Karpas-422 (cell line): ENCODE measurements at regions not wholly inside any gene's neighbourhood (a gene's known extent, or its start where the extent isn't known, plus 50 kb on each side); places are given as distances from the start of the nearest gene placed in this dataset.

Source experiments
- DNase-seq: peaks from one replicate; pipeline ENCODE4 v3.0.0-alpha.2; 2015
- H2AFZ ChIP-seq: fragments of 200-600 bp; sonication (generic); 2 replicates; pipeline ENCODE4 v1.6.1; 2014; ENCODE audit warnings: antibody characterized with exemption, low read length, mixed read lengths
- H3K27ac ChIP-seq: fragments of 200-600 bp; sonication (generic); 2 replicates; pipeline ENCODE4 v1.5.1; 2014; ENCODE audit warnings: mild to moderate bottlenecking, low read length, moderate library complexity
- H3K27me3 ChIP-seq: fragments of 200-600 bp; sonication (generic); 2 replicates; pipeline ENCODE4 v1.6.1; 2014; ENCODE audit warnings: low read length, mixed read lengths
- H3K36me3 ChIP-seq: fragments of 200-600 bp; sonication (generic); 2 replicates; pipeline ENCODE4 v1.6.1; 2014; ENCODE audit warnings: low read length, mixed read lengths; ENCODE audit not compliant: insufficient read depth
- H3K4me1 ChIP-seq: fragments of 200-600 bp; sonication (generic); 2 replicates; pipeline ENCODE4 v1.6.1; 2014; ENCODE audit warnings: mild to moderate bottlenecking, low read length, mixed read lengths
- H3K4me2 ChIP-seq: fragments of 200-600 bp; sonication (generic); 2 replicates; pipeline ENCODE4 v1.6.1; 2014; ENCODE audit warnings: low read length, low read depth, mild to moderate bottlenecking; ENCODE audit not compliant: poor library complexity, severe bottlenecking
- H3K4me3 ChIP-seq: fragments of 200-600 bp; sonication (generic); 2 replicates; pipeline ENCODE4 v1.5.1; 2014; ENCODE audit warnings: mild to moderate bottlenecking, antibody characterized with exemption, low read length, mixed read lengths
- H3K79me2 ChIP-seq: fragments of 200-600 bp; sonication (generic); 2 replicates; pipeline ENCODE4 v1.6.1; 2014; ENCODE audit warnings: mild to moderate bottlenecking, low read length, mixed read lengths
- H3K9ac ChIP-seq: fragments of 200-600 bp; sonication (generic); 2 replicates; pipeline ENCODE4 v1.6.0; 2014; ENCODE audit warnings: low read length
- H3K9me2 ChIP-seq: fragments of 200-600 bp; sonication (generic), shearing (Covaris generic); replicated peaks from 2 replicates; pipeline ENCODE4 v1.6.0; 2014; ENCODE audit warnings: mild to moderate bottlenecking, low read length, moderate library complexity; ENCODE audit not compliant: insufficient read depth
- H3K9me3 ChIP-seq: fragments of 300-700, 200-600 bp; sonication (generic); 2 replicates; pipeline ENCODE4 v1.6.1; 2014; ENCODE audit warnings: low read length, mixed read lengths
- H4K20me1 ChIP-seq: fragments of 200-600 bp; sonication (generic); 2 replicates; pipeline ENCODE4 v1.6.1; 2014; ENCODE audit warnings: mild to moderate bottlenecking, antibody characterized with exemption, low read length, low read depth; ENCODE audit not compliant: insufficient read depth

GRCh38 chr17:77654850-77655249 lies 303.7 kb upstream of the TNRC6C start:
- Histone ChIP-seq H3K27me3 (no peaks in the 10 kb centered on the region), H3K9me2 (no peaks in the 10 kb centered on the region), H3K27ac (no peak overlapping the region), H3K9me3 (no peaks in the 10 kb centered on the region), H3K4me2 (no peak overlapping the region), H4K20me1 (no peaks in the 10 kb centered on the region), H2AFZ (no peak overlapping the region), H3K4me3 (no peak overlapping the region), H3K9ac (no peak overlapping the region), H3K36me3 (no peaks in the 10 kb centered on the region), H3K4me1 (no peaks in the 10 kb centered on the region), H3K79me2 (no peaks in the 10 kb centered on the region)
- no peak for DNase-seq

DNA sequence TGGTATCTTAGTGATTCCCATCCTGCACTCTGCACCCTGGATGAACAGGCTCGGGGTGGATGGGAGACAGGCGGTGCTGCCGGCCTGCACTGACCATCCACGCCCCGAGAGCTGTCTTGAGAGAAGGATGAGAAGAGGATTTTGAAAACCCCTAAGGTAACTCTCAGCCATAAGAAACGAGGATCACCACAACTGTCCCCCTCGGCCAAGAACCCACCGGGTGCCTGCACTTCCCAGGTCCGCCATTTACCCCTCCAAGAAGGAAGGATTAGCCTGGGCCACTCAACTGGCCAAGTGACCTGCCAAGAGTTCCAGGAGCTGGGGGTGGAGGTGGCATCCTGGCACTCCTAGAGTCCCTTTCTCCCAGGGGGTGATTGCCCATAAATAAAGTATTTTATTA lies 302.4 kb upstream of the TNRC6C start:
- Histone ChIP-seq H3K9me3 (no peaks in the 10 kb centered on the region), H3K9ac (no peak overlapping the region), H3K27ac (no peak overlapping the region), H3K9me2 (no peaks in the 10 kb centered on the region), H3K79me2 (no peaks in the 10 kb centered on the region), H3K4me2 (no peak overlapping the region), H3K4me3 (no peak overlapping the region), H3K27me3 (no peaks in the 10 kb centered on the region), H3K4me1 (no peaks in the 10 kb centered on the region), H2AFZ (no peak overlapping the region), H3K36me3 (no peaks in the 10 kb centered on the region), H4K20me1 (no peaks in the 10 kb centered on the region)
- DNase-seq: no peak

GRCh38 chr17:77657839-77658238 lies 300.7 kb upstream of the TNRC6C start:
- Histone ChIP-seq H3K9me2 (no peaks in the 10 kb centered on the region), H3K9me3 (no peaks in the 10 kb centered on the region), H3K79me2 (no peaks in the 10 kb centered on the region), H4K20me1 (no peaks in the 10 kb centered on the region), H3K4me1 (no peaks in the 10 kb centered on the region), H3K27me3 (no peaks in the 10 kb centered on the region), H3K9ac (no peak overlapping the region), H3K4me2 (no peak overlapping the region), H3K27ac (no peak overlapping the region), H3K36me3 (no peaks in the 10 kb centered on the region), H3K4me3 (no peak overlapping the region), H2AFZ (no peak overlapping the region)
- no peak for DNase-seq

- Histone ChIP-seq H3K79me2 (no peaks in the 10 kb centered on the region), H3K36me3 (no peaks in the 10 kb centered on the region), H2AFZ (no peak overlapping the region), H3K4me2 (no peak overlapping the region), H3K27me3 (no peaks in the 10 kb centered on the region), H3K4me1 (no peaks in the 10 kb centered on the region), H3K27ac (no peak overlapping the region), H3K9me3 (no peaks in the 10 kb centered on the region), H3K9ac (no peak overlapping the region), H3K4me3 (no peak overlapping the region), H4K20me1 (no peaks in the 10 kb centered on the region), H3K9me2 (no peaks in the 10 kb centered on the region)
- DNase-seq: no peak
Observed at GRCh38 chr17:77660524-77660923, 298.0 kb upstream of the TNRC6C start.

DNA sequence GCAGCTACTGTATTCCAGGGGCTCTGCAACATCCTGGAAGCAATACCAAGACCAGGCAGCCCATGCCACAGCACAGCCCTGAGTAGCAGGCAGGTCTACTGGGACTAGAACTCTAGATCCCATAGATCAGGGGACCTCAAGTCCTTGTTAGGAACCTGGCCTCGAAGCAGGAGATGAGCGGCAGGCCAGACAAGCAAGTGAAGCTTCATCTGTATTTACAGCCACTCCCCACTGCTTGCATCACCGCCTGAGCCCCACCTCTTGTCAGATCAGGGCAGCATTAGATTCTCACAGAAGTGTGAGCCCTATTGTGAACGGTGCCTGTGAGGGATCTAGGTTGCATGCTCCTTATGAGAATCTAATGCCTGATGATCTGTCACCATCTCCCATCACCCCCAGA lies 295.7 kb upstream of the TNRC6C start:
- Histone ChIP-seq H3K9ac (no peak overlapping the region), H3K79me2 (no peaks in the 10 kb centered on the region), H3K36me3 (no peaks in the 10 kb centered on the region), H3K27ac (no peak overlapping the region), H4K20me1 (no peaks in the 10 kb centered on the region), H3K4me3 (no peak overlapping the region), H3K4me1 (peaks cover 8% of the 10 kb centered on the region), H3K27me3 (no peaks in the 10 kb centered on the region), H2AFZ (no peak overlapping the region), H3K9me3 (no peaks in the 10 kb centered on the region), H3K4me2 (no peak overlapping the region), H3K9me2 (no peaks in the 10 kb centered on the region)
- peak; percentile 45 for DNase-seq

- H3K9ac ChIP-seq: no peak overlapping the region
- no peaks in the 10 kb centered on the region for H3K9me3 ChIP-seq
- no peaks in the 10 kb centered on the region for H3K9me2 ChIP-seq
- no peak overlapping the region for H3K27ac ChIP-seq
- no peak overlapping the region for H3K4me2 ChIP-seq
- H3K79me2 ChIP-seq: no peaks in the 10 kb centered on the region
- H3K4me1 ChIP-seq: peaks cover 8% of the 10 kb centered on the region
- H3K4me3 ChIP-seq: no peak overlapping the region
- no peak for DNase-seq
- no peaks in the 10 kb centered on the region for H3K36me3 ChIP-seq
- no peaks in the 10 kb centered on the region for H4K20me1 ChIP-seq
- H3K27me3 ChIP-seq: no peaks in the 10 kb centered on the region
- no peak overlapping the region for H2AFZ ChIP-seq
Observed at GRCh38 chr17:77664097-77664729, 294.3 kb upstream of the TNRC6C start.

- DNase-seq: no peak
- Histone ChIP-seq H3K36me3 (no peaks in the 10 kb centered on the region), H3K9me3 (no peaks in the 10 kb centered on the region), H3K79me2 (no peaks in the 10 kb centered on the region), H3K4me1 (peaks cover 8% of the 10 kb centered on the region), H3K27ac (no peak overlapping the region), H3K9ac (no peak overlapping the region), H3K4me3 (no peak overlapping the region), H3K27me3 (no peaks in the 10 kb centered on the region), H3K4me2 (no peak overlapping the region), H4K20me1 (no peaks in the 10 kb centered on the region), H2AFZ (no peak overlapping the region), H3K9me2 (no peaks in the 10 kb centered on the region)
Observed at GRCh38 chr17:77665833-77666232, 292.7 kb upstream of the TNRC6C start.

DNA sequence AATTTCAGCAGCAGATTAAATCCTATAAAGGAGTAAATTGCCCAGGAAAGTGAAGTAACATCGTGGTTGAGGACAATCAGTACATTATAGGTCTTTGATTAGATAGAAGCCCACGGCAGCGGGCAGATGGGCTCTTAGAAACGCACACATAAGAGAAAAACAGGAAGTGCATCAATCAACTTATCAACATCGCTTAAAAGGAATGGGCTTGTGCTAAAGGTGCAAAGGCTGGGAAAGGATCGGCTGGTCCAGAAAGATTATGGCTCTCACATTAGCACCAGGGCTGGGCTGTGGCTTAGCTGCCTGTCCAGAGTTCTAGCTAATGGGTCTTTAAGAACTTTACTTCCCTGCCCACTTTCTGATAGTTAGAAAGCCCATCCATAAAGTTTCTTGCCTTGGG lies 292.0 kb upstream of the TNRC6C start:
- Histone ChIP-seq H4K20me1 (no peaks in the 10 kb centered on the region), H3K9me2 (no peaks in the 10 kb centered on the region), H3K79me2 (no peaks in the 10 kb centered on the region), H3K4me1 (peaks cover 8% of the 10 kb centered on the region), H2AFZ (peak overlapping the region; percentile 57; the same call in 1 of the 2 replicates), H3K36me3 (no peaks in the 10 kb centered on the region), H3K9ac (no peak overlapping the region), H3K4me3 (no peak overlapping the region), H3K9me3 (no peaks in the 10 kb centered on the region), H3K4me2 (no peak overlapping the region), H3K27ac (no peak overlapping the region), H3K27me3 (no peaks in the 10 kb centered on the region)
- no peak for DNase-seq
